ENCODE measurements at regions not wholly inside any gene's neighbourhood (a gene's known extent, or its start where the extent isn't known, plus 50 kb on each side); places are given as distances from the start of the nearest gene placed in this dataset.
"Not testable (repeated sequence)": the region's sequence is repeated elsewhere in the genome, so short reads cannot be mapped to it uniquely, and the experiment has no call there.

DNA sequence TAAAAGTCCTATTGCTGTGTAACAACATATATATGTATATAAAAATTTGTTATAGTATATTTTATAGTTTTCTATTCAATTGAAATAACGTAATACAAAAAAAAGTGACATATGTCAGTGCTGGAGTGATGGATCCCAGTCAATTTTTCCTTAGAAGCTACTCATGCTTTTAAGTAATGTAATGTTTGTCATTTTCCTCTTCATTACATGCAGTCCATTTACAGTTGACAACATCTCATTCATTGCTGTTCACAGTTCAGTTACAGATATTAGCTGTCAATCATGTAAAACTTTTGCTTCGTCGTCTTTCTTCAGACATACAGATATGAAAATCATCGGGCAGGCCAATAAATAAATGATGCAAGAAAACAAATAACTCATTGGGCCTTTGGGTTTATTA lies 525.1 kb upstream of the PRR20A start (continued):
- TF ChIP-seq, protein P1, sequence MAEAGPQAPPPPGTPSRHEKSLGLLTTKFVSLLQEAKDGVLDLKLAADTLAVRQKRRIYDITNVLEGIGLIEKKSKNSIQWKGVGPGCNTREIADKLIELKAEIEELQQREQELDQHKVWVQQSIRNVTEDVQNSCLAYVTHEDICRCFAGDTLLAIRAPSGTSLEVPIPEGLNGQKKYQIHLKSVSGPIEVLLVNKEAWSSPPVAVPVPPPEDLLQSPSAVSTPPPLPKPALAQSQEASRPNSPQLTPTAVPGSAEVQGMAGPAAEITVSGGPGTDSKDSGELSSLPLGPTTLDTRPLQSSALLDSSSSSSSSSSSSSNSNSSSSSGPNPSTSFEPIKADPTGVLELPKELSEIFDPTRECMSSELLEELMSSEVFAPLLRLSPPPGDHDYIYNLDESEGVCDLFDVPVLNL (CRISPR knock-in tag; IDR thresholded peaks at IDR 0.05; ENCODE audit: borderline replicate concordance, low read depth), result no peak

DNA sequence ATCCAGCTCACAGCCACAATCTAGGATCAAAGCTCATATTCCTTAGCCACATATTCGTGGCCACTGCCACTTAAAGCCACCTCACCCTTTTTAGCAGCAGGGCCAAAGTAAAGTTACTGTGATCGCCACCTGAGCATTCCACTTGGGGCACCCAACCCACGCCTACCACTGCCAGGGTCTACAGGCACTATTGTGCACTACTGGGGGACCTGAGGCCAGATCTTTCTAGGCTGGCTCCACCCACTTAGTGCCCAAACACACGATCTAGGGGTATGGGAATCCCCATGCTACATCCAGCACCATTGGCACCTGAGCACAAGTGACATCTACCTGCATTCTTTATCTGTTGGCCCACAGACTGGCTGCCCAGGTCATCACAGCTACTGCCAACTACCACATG lies 517.9 kb upstream of the PRR20A start:
- Mint-ChIP-seq H3K27me3 (ENCODE audit: low read depth) (no peaks in the 10 kb centered on the region), H3K4me1 (no peaks in the 10 kb centered on the region), H3K27ac (no peak overlapping the region), H3K9me3 (peaks cover 24% of the 10 kb centered on the region), H3K36me3 (peaks cover 9% of the 10 kb centered on the region), H3K4me3 (no peak overlapping the region)
- ChIA-PET CTCF (no interaction called here), POLR2A (no interaction called here)
- ATAC-seq (no peak), DNase-seq (ENCODE audit: low spot score) (no peak)
- TF ChIP-seq, protein P2, sequence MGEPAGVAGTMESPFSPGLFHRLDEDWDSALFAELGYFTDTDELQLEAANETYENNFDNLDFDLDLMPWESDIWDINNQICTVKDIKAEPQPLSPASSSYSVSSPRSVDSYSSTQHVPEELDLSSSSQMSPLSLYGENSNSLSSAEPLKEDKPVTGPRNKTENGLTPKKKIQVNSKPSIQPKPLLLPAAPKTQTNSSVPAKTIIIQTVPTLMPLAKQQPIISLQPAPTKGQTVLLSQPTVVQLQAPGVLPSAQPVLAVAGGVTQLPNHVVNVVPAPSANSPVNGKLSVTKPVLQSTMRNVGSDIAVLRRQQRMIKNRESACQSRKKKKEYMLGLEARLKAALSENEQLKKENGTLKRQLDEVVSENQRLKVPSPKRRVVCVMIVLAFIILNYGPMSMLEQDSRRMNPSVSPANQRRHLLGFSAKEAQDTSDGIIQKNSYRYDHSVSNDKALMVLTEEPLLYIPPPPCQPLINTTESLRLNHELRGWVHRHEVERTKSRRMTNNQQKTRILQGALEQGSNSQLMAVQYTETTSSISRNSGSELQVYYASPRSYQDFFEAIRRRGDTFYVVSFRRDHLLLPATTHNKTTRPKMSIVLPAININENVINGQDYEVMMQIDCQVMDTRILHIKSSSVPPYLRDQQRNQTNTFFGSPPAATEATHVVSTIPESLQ (CRISPR knock-in tag; IDR thresholded peaks at IDR 0.05), result no peak
- TF ChIP-seq CBFB (CRISPR knock-in tag; IDR thresholded peaks at IDR 0.05; ENCODE audit: low read depth), result no peak
- no peak for TF ChIP-seq TEAD4 (CRISPR knock-in tag; IDR thresholded peaks at IDR 0.05)
- no peak for TF ChIP-seq ZNF396 (CRISPR knock-in tag; IDR thresholded peaks at IDR 0.05; ENCODE audit: borderline replicate concordance)
- TF ChIP-seq, protein P3, sequence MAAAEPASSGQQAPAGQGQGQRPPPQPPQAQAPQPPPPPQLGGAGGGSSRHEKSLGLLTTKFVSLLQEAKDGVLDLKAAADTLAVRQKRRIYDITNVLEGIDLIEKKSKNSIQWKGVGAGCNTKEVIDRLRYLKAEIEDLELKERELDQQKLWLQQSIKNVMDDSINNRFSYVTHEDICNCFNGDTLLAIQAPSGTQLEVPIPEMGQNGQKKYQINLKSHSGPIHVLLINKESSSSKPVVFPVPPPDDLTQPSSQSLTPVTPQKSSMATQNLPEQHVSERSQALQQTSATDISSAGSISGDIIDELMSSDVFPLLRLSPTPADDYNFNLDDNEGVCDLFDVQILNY (CRISPR knock-in tag; IDR thresholded peaks at IDR 0.05), result no peak
- TF ChIP-seq ZNF671 (CRISPR knock-in tag; IDR thresholded peaks at IDR 0.05), result no peak
- TF ChIP-seq, protein P4, sequence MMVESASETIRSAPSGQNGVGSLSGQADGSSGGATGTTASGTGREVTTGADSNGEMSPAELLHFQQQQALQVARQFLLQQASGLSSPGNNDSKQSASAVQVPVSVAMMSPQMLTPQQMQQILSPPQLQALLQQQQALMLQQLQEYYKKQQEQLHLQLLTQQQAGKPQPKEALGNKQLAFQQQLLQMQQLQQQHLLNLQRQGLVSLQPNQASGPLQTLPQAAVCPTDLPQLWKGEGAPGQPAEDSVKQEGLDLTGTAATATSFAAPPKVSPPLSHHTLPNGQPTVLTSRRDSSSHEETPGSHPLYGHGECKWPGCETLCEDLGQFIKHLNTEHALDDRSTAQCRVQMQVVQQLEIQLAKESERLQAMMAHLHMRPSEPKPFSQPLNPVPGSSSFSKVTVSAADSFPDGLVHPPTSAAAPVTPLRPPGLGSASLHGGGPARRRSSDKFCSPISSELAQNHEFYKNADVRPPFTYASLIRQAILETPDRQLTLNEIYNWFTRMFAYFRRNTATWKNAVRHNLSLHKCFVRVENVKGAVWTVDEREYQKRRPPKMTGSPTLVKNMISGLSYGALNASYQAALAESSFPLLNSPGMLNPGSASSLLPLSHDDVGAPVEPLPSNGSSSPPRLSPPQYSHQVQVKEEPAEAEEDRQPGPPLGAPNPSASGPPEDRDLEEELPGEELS (CRISPR knock-in tag; IDR thresholded peaks at IDR 0.05), result no peak
- TF ChIP-seq, protein P5, sequence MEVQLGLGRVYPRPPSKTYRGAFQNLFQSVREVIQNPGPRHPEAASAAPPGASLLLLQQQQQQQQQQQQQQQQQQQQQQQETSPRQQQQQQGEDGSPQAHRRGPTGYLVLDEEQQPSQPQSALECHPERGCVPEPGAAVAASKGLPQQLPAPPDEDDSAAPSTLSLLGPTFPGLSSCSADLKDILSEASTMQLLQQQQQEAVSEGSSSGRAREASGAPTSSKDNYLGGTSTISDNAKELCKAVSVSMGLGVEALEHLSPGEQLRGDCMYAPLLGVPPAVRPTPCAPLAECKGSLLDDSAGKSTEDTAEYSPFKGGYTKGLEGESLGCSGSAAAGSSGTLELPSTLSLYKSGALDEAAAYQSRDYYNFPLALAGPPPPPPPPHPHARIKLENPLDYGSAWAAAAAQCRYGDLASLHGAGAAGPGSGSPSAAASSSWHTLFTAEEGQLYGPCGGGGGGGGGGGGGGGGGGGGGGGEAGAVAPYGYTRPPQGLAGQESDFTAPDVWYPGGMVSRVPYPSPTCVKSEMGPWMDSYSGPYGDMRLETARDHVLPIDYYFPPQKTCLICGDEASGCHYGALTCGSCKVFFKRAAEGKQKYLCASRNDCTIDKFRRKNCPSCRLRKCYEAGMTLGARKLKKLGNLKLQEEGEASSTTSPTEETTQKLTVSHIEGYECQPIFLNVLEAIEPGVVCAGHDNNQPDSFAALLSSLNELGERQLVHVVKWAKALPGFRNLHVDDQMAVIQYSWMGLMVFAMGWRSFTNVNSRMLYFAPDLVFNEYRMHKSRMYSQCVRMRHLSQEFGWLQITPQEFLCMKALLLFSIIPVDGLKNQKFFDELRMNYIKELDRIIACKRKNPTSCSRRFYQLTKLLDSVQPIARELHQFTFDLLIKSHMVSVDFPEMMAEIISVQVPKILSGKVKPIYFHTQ (CRISPR knock-in tag; IDR thresholded peaks at IDR 0.05), result no peak
- TF ChIP-seq, protein P6, sequence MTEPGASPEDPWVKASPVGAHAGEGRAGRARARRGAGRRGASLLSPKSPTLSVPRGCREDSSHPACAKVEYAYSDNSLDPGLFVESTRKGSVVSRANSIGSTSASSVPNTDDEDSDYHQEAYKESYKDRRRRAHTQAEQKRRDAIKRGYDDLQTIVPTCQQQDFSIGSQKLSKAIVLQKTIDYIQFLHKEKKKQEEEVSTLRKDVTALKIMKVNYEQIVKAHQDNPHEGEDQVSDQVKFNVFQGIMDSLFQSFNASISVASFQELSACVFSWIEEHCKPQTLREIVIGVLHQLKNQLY (CRISPR knock-in tag; IDR thresholded peaks at IDR 0.05), result no peak
- TF ChIP-seq ELF4 (CRISPR knock-in tag; IDR thresholded peaks at IDR 0.05; ENCODE audit: low read depth), result no peak
- TF ChIP-seq, protein P7, sequence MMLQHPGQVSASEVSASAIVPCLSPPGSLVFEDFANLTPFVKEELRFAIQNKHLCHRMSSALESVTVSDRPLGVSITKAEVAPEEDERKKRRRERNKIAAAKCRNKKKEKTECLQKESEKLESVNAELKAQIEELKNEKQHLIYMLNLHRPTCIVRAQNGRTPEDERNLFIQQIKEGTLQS (CRISPR knock-in tag; conservative IDR thresholded peaks at IDR 0.05), result no peak
- TF ChIP-seq, protein P1 (CRISPR knock-in tag; IDR thresholded peaks at IDR 0.05; ENCODE audit: borderline replicate concordance, low read depth), result no peak
- TF ChIP-seq RORB (CRISPR knock-in tag; IDR thresholded peaks at IDR 0.05), result no peak
- TF ChIP-seq, protein P8, sequence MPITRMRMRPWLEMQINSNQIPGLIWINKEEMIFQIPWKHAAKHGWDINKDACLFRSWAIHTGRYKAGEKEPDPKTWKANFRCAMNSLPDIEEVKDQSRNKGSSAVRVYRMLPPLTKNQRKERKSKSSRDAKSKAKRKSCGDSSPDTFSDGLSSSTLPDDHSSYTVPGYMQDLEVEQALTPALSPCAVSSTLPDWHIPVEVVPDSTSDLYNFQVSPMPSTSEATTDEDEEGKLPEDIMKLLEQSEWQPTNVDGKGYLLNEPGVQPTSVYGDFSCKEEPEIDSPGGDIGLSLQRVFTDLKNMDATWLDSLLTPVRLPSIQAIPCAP (CRISPR knock-in tag; IDR thresholded peaks at IDR 0.05), result no peak
- TF ChIP-seq, protein P9, sequence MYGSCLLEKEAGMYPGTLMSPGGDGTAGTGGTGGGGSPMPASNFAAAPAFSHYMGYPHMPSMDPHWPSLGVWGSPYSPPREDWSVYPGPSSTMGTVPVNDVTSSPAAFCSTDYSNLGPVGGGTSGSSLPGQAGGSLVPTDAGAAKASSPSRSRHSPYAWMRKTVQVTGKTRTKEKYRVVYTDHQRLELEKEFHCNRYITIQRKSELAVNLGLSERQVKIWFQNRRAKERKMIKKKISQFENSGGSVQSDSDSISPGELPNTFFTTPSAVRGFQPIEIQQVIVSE (CRISPR knock-in tag; IDR thresholded peaks at IDR 0.05; ENCODE audit: borderline replicate concordance), result no peak

DNA sequence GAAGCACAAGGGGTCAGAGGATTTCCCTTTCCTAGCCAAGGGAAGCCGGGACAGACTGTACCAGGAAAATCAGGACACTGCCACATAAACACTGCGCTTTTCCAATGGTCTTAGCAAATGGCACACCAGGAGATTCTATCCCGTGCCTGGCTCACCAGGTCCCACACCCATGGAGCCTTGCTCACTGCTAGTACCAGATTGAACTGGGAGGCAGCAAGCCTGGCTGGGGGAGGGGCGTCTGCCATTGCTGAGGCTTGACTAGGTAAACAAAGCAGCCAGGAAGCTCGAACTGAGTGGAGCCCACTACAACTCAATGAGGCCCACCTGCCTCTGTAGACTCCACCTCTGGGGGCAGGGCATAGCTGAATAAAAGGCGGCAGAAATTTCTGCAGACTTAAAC lies 511.8 kb upstream of the PRR20A start:
- H3K27ac Mint-ChIP-seq; ATAC-seq; H3K4me1 Mint-ChIP-seq; DNase-seq (ENCODE audit: low spot score); H3K4me3 Mint-ChIP-seq; CTCF ChIA-PET; H3K27me3 Mint-ChIP-seq (ENCODE audit: low read depth); POLR2A ChIA-PET: not testable (repeated sequence)
- peaks cover 36% of the 10 kb centered on the region for H3K36me3 Mint-ChIP-seq
- peaks cover 53% of the 10 kb centered on the region for H3K9me3 Mint-ChIP-seq
